NCI-H345 treated with DMSO at 0.1 percent for 48 hours (cell line): ENCODE measurements at regions not wholly inside any gene's neighbourhood (a gene's known extent, or its start where the extent isn't known, plus 50 kb on each side); places are given as distances from the start of the nearest gene placed in this dataset.

Experiments used
- DNase-seq: peaks from one replicate; lab custom pipeline; 2025; ENCODE audit not compliant: unreplicated experiment; lab: John Stamatoyannopoulos, UW

DNA sequence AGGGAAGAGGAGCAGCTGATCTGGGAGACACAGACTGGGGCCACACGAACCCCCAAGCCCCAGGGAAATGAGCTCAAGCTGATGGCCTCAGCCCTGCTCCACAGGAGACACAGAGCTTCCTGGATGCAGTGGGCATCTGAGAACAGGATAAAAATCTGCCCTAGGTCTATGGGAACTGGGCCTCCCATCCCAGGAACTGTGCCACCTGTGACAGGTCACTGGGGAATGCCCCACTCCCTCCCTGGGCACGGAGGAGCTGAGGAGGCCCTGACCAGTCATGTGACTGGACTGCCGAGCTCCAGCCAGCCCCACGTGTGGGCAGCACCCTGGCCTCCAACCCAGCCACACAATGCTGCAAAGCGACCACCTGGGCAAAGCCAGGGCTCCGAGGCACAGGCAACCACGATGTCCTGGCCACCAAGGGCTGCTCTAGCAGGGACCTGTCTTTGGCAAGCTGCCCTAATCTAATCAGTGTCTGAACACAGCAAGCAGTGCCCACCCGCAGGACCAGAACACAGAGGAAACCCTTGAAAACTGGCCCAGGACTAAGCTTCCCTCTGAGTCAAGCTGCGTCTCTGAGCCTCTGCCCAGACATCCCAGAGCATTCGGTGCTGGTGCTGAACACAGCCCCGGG, 57.8 kb upstream of the ID2 start:
- no peak for DNase-seq

DNA sequence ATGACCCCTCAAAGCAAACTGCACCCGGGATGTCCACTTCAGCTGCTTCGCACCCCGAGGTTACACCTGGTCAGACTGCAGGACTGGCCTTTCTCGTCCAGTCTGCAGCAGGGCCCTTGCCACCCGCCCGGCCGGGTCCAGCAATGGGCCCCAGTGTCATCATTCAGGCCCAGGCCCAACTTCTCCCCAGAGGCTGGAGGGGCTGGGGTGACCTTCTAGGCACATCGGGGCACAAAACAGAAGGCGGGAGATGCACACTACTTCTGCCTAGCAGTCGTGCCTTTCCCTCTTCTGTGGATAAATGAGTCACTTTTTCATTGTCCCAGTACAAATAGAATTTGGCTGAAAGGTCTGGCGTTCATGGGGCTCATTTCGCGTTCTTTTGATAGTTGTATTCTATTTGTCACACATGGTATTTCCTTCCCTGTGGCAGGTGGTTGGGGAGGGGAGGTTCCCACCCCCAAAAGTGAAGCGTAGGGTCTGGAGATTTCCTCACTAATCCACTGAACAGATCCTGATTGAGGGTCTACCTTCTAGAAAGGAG, 56.9 kb upstream of the ID2 start:
- DNase-seq: no peak

DNA sequence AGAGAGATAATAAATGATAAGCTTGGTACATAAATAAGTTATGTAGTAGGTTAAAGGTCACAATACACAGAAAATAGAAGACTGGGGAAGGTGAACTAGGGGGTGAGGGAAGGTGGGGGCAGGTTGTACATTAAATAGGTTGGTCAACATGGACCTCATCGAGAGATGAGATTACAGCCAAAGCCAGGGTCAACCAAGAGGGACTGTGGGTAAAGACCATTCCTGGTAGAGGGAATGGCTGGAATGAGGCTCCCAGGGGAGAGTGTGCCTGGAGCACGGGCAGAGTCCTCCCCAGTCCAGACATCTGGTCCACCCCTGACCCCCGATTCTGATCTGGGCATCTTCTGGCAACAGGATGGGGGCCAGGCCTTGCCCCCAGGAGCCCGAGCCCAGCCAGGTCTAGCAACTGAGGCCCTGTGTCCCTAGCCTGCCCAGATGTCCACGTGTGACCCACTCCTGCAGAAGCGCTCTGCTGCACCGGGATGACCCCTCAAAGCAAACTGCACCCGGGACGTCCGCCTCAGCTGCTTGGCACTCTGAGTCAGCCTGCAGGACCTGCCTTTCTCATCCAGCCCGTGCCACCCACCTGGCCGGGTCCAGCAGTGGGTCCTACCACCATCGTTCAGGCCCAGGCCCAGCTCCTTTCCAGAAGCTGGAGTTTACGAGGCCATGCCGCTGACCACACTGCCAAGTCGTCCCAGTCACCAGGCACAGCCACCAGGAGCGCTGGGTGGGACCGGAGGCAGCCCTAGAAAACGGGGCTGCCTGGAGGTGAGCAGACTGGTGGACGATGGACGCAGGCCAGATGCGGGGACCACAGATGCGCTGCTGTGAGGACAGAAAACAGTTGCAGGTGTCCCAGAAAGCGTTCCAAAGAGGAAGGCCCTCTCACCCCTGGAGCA, 56.2 kb upstream of the ID2 start:
- DNase-seq: no peak

DNA sequence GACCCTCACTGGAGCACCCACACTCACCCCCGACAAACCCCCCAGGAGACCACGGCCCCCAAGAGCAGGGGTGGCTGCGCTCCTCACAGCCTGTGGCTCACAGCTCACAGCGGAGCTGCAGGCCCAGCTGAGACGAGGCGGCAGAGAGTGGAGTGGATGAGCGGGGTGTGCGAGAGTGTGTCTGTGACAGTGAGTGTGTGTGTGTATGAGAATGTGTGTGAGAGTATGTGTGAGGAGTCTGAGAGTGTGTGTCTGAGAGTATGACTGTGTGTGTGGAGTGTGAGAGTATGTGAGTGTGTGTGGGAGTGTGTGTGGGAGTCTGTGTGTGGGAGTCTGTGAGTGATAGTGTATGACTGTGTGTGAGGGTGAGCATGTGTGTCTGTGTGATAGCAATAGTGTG, 55.3 kb upstream of the ID2 start:
- DNase-seq: no peak

DNA sequence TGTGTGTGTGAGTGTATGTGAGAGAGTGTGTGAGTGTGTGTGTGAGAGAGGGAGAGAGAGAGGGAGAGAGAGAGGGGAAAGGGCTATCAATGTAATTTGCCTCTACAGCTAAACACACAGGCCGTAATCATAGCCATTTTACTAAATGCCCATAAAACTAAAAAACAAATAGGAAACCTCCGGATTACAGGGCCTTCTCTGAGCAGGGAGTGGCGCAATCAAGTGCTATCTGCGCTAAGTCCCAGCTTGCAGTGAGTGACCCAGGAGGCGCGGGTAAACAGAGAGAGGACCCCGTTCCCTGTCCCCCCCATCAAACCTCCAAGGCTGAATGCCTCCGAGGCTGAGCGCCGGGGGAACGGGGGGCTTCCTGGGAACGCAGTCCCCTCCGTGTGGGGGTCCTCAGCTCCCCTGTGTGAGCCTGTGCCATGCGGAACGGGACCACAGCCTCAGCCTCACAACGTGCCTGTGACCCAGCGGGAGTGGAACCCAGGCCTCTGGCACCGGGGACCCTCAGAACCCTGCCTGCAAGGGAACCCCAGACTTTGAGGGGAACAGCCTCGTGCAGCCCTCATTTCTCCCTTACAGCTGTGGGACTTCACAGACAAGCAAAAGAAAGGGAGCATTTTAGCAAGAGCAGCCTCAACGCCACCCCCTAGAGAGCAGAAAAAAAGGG, 54.7 kb upstream of the ID2 start:
- DNase-seq: no peak

DNA sequence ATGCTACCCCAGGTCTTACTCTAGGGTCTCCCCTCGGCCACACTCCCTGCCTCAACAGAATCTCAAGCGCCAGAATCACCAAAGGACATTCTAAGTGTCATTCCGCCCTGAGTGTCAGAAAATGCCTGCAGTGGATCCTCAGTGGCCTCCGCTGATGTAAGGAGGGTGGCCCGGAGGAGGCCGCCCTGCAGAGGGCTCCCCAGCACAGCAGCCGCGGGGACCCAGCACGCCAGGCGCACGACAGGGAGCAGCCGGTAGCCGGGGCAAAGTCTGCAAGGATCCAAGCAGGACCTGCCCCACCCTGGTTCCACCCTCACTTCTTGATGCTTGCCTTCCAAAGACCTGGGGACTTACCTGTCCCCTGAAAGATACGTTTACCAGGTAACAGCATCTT, 54.2 kb upstream of the ID2 start:
- no peak for DNase-seq

DNA sequence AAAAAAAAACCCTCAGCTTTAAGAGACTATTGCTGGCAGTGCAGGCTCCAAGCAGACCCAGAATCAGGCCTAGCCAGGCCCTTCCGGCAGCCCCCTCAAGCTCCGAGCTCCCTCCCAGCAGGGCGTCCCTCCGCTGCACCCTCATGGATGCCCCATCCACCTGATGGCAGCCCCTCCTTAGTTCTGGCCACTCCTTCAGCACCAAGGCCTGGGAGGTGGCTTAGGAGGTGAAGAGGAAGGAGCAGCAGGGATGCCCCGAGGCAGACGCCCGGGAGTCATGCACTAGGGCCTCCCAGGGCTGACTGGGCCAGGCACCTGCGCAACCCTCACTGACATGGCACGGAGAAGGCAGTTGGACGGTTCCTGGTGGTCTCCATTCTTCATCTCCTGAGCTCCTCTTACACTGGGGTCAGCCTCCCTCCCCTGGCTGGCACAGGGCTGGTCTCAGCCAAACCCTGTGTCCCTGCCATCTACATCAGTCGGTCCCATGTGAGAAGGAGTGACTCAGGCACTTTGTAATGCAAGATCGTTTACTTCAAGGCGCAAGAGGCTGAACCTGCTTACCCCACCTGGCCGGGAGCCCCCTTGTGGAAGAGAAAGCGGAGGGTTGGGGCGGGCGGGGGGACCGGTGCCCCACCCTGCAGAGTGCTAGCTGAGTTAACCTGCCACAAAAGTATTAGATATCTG, 53.5 kb upstream of the ID2 start:
- no peak for DNase-seq

DNA sequence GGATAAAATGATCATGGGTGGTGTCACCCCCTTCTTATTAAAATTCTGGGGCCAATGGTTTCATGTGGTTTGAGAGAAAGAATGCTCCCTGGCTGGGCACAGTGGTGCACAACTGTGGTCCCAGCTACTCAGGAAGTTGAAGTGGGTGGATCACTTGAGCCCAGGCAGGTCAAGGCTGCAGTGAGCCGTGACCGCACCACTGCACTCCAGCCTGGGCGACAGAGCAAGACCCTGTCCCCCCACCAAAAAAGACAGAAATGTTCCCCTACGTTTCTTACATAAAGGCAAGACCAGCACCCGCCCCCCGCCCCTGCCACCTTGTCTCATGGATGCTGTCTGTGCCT, 53.0 kb upstream of the ID2 start:
- DNase-seq: no peak

DNA sequence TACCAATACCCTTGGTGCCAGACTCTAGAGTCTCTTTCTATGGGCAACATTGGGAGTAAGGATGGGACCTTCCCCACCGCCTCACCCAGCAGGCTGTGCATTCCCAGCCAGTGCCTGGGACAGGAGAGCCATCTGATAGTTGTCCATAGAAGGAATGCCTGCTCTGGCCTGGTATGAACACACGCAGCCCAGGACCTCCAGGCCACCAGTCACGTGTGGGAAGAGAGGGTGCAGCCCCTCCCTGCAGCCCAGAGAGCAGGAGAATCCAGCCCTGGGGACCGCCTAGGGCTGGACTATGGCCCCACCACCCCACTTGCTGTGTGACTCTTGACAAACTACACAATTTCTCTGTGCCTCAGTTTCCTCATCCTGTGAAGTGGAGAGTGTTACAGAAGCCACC, 52.5 kb upstream of the ID2 start:
- no peak for DNase-seq

DNA sequence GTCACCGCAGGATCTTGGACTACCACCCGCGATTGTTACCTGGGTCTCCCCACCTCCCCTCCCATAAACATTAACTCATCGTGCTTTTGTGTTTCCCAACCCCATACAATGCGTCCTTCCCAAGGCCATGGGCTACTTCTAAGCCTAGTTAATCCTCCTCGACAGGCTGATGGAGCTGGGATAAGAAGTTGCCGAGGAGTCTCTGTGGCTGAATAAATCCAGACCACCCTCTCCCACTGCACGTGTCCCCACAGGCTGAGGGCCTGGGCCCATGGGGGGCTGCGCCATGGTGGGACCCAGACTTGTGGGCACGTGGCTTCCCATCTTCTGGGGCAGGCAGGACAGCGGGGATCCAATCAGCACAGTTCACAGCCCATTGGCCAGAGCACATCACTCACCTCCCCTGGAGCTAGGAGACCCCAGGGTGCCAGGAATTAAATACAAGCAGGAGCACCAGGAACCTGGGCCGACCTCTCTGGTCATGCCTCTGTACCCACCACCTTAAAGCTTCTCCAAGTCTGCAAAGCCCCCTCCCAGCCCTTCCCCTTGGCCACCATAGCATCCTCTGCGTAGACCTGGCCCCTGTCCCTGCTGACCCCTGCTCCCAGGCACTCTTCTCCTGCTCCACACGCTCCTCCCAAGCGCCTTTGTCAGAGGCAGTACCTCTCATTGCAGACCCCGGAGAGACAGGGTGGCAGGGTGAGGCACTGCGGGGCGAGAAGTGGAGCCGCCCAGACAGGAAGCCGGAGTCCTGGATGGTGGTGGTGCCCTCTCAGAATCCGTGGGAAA, 51.0 kb upstream of the ID2 start:
- no peak for DNase-seq

DNA sequence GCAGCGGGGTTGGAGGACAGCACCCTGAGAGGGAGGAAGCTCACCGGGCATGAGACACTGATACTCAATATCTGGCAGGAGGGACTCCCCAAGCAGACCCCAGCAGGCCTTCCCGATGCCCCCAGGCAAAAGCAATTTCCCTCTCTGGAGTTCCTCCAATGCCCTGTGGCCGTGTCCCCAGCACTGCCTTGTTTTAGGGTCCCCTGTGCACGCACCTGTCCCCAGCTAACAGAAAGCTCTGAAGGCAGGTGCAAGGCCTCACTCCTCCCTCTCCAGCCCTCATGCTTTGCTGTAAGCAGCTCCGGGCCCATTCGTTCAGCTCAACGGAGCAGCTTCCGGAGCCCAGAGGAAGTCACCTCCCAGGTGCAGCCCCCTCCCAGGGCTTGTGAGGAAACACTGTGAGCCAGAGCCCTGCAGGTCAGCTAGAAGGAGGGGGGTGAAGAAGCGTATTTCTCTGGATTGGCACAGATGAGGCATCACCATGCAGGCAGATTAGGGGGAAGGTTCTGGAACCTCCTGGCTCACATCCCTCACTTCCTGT, 50.3 kb upstream of the ID2 start:
- DNase-seq: no peak
